Uterus (tissue), 2 donors: ENCODE measurements at regions not wholly inside any gene's neighbourhood (a gene's known extent, or its start where the extent isn't known, plus 50 kb on each side); places are given as distances from the start of the nearest gene placed in this dataset.

ENCODE experiments used
- POLR2A ChIP-seq, 2 donors: fragments of 450-650 bp; IDR thresholded peaks; one replicate each; pipeline ENCODE4 v1.6.1; 2016; ENCODE audit warnings: antibody characterized with exemption in 2 of 2, mild to moderate bottlenecking in 1 of 2, moderate library complexity in 1 of 2
- TF ChIP-seq, protein P1 (sequence below), 4 experiments: fragments of 200-600 bp in 2 of 4; fragments of 450-650 bp in 2 of 4; sonication (generic) in 2 of 4; IDR thresholded peaks; one replicate each; pipeline ENCODE4 v1.5.1; 2016 to 2019; ENCODE audit warnings: antibody characterized with exemption in 4 of 4, mild to moderate bottlenecking in 2 of 4, moderate library complexity in 1 of 4

DNA sequence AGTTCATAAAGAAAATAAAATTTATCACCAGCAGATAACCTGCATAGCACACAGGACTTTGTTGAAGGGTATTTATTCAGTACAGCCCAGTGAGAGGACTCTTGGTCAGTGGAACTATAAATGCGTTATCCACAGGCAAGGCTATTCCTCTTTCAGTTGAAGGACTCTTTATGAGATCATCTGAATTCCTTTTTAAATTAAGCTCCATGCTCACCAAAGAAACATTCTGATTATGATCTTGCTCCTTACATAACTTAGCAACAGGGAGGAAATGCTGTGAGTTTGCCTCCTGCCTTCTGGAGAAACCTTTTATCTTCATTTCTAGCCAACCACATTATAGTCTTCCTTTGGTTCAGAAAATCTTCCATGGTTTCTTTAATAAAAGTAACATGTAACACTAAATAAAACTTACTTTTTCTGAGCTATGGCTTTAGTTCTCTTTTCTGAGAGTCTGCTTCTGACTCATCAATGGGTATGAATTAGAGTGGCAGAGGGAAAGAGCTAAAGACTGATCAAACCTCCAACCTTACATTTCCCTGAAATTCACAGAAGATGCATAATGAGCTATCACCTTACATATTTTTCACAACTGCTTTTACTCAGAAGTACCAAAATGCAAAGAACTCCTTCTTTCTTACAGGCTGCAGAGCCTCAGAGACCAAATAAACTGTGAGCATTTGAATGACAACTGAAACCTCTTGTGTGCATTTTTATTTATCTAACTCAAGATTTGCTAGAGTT, 267.2 kb downstream of the ADGRG6 start:
- no peak for TF ChIP-seq POLR2A (IDR thresholded peaks at IDR 0.05)
- TF ChIP-seq, protein P1, sequence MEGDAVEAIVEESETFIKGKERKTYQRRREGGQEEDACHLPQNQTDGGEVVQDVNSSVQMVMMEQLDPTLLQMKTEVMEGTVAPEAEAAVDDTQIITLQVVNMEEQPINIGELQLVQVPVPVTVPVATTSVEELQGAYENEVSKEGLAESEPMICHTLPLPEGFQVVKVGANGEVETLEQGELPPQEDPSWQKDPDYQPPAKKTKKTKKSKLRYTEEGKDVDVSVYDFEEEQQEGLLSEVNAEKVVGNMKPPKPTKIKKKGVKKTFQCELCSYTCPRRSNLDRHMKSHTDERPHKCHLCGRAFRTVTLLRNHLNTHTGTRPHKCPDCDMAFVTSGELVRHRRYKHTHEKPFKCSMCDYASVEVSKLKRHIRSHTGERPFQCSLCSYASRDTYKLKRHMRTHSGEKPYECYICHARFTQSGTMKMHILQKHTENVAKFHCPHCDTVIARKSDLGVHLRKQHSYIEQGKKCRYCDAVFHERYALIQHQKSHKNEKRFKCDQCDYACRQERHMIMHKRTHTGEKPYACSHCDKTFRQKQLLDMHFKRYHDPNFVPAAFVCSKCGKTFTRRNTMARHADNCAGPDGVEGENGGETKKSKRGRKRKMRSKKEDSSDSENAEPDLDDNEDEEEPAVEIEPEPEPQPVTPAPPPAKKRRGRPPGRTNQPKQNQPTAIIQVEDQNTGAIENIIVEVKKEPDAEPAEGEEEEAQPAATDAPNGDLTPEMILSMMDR (IDR thresholded peaks at IDR 0.05) = no peak
